ENCODE measurements at regions not wholly inside any gene's neighbourhood (a gene's known extent, or its start where the extent isn't known, plus 50 kb on each side); places are given as distances from the start of the nearest gene placed in this dataset.

- TF ChIP-seq, protein P1, sequence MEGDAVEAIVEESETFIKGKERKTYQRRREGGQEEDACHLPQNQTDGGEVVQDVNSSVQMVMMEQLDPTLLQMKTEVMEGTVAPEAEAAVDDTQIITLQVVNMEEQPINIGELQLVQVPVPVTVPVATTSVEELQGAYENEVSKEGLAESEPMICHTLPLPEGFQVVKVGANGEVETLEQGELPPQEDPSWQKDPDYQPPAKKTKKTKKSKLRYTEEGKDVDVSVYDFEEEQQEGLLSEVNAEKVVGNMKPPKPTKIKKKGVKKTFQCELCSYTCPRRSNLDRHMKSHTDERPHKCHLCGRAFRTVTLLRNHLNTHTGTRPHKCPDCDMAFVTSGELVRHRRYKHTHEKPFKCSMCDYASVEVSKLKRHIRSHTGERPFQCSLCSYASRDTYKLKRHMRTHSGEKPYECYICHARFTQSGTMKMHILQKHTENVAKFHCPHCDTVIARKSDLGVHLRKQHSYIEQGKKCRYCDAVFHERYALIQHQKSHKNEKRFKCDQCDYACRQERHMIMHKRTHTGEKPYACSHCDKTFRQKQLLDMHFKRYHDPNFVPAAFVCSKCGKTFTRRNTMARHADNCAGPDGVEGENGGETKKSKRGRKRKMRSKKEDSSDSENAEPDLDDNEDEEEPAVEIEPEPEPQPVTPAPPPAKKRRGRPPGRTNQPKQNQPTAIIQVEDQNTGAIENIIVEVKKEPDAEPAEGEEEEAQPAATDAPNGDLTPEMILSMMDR (IDR thresholded peaks at IDR 0.05; ENCODE audit: borderline replicate concordance, control extremely low read depth, extremely low read depth, insufficient read depth, missing control alignments), result no peak
- no peak for DNase-seq (ENCODE audit: low spot score)
- in situ Hi-C loops (cut with MboI; ENCODE audit: low sequenced_read_pairs, unreplicated experiment), result no loop called here
These were observed 80.6 kb upstream of the CTNNB1 start for GRCh38 chr3:41118461-41119390.

DNA sequence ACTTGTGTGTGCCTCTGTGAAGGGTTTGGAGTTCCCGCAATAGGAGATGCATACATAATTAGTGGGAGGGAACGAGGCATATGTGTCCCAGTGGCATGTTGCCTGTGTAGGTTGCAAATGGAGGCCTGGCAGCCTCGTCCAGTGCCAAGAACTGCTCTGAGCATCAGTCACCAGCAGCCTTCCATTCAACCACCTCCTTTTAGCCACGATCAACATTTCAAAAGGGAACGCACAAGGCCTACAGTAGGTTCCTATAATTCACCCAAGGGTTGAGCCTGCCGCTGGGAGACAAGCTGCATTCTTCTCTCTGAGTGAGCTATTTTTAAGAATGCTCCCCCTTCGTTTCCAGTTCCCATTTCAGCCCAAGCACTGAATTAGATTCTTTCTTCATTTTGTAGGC lies 78.8 kb upstream of the CTNNB1 start:
- TF ChIP-seq, protein P1 (IDR thresholded peaks at IDR 0.05; ENCODE audit: borderline replicate concordance, control extremely low read depth, extremely low read depth, insufficient read depth, missing control alignments), result no peak
- in situ Hi-C loops (cut with MboI; ENCODE audit: low sequenced_read_pairs, unreplicated experiment), result no loop called here

DNA sequence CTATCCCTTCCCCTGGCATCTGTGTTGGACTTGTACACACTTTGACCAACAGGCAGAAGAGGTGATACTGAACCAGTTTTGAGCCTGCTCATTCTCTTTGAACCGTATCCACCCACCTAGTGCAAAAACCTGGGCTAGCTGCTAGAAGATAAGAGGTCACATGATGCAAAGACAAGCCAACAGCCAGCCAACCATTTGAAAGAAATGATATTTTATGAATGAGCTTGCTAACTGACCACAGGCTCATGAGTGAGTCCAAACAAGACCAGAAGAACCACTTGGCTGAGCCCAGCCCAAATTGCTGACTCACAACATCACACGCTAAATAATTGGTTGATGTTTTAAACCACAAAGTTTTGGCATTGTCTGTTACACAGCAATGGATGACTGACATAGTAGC lies 74.0 kb upstream of the CTNNB1 start:
- TF ChIP-seq, protein P1 (IDR thresholded peaks at IDR 0.05; ENCODE audit: borderline replicate concordance, control extremely low read depth, extremely low read depth, insufficient read depth, missing control alignments), result no peak
- in situ Hi-C loops (cut with MboI; ENCODE audit: low sequenced_read_pairs, unreplicated experiment), result no loop called here
- DNase-seq (ENCODE audit: low spot score), result no peak

More for the DNA sequence above, 78.8 kb upstream of the CTNNB1 start:
- no peak for DNase-seq (ENCODE audit: low spot score)

DNA sequence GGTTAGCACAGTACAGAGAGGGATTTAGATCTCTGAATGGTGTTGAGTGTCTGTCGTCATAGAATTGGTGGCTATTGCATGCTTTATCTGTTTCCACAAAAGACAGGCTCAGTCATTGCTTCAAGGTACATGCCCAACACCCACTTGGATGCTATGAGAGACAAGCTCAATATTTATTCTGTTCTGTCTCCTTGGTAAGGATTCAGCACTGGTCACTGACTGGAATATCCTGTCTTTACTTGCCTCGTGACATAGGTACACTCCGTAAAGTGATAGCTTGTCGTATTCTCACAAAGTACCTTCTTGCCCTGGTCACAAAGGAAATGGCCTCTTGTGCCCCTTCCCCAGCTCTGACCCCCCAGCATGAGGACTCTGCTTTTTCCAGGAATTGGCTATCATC lies 72.8 kb upstream of the CTNNB1 start:
- TF ChIP-seq, protein P1 (IDR thresholded peaks at IDR 0.05; ENCODE audit: borderline replicate concordance, control extremely low read depth, extremely low read depth, insufficient read depth, missing control alignments), result no peak
- in situ Hi-C loops (cut with MboI; ENCODE audit: low sequenced_read_pairs, unreplicated experiment), result no loop called here

DNA sequence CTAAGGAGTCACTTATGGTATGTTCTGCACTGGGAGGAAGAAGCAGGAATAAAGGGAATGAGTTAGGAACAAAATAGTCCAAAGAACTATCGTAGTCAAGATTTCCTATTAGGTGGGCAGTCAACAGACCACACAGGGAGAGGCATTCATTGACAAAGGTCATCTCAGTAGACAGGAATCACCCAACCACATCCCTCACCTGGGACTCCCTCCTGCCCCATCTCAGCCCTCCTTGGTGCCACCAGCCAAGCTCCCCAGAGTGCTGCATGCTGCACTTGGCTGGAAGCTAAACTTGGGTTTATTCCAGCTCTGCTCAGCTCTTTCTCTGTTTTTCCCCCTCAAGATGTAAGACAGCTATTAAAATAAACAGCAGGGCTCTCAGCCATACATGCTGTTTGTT lies 72.3 kb upstream of the CTNNB1 start:
- DNase-seq (ENCODE audit: low spot score), result no peak
- in situ Hi-C loops (cut with MboI; ENCODE audit: low sequenced_read_pairs, unreplicated experiment), result no loop called here
- TF ChIP-seq, protein P1 (IDR thresholded peaks at IDR 0.05; ENCODE audit: borderline replicate concordance, control extremely low read depth, extremely low read depth, insufficient read depth, missing control alignments), result no peak

More for the DNA sequence above, 72.8 kb upstream of the CTNNB1 start:
- DNase-seq (ENCODE audit: low spot score), result no peak

- TF ChIP-seq, protein P1 (IDR thresholded peaks at IDR 0.05; ENCODE audit: borderline replicate concordance, control extremely low read depth, extremely low read depth, insufficient read depth, missing control alignments), result no peak
- no peak for DNase-seq (ENCODE audit: low spot score)
- in situ Hi-C loops (cut with MboI; ENCODE audit: low sequenced_read_pairs, unreplicated experiment), result no loop called here
These were observed 71.9 kb upstream of the CTNNB1 start for GRCh38 chr3:41127414-41127813.

All from GM13976 (cell line).